Smooth muscle cell (in vitro differentiated cells): ENCODE measurements at regions not wholly inside any gene's neighbourhood (a gene's known extent, or its start where the extent isn't known, plus 50 kb on each side); places are given as distances from the start of the nearest gene placed in this dataset.
"Not testable (repeated sequence)": the region's sequence is repeated elsewhere in the genome, so short reads cannot be mapped to it uniquely, and the experiment has no call there.

Experiments
- DNase-seq: peaks from one replicate; lab custom pipeline; 2025; ENCODE audit not compliant: unreplicated experiment; lab: John Stamatoyannopoulos, UW
- H2AFZ ChIP-seq: fragments of 200-600 bp; sonication (generic); 2 replicates; pipeline ENCODE4 v1.6.0; 2016; ENCODE audit warnings: antibody characterized with exemption, low read depth, mild to moderate bottlenecking
- H3F3A ChIP-seq: fragments of 200-600 bp; sonication (generic); 2 replicates; pipeline ENCODE4 v1.6.0; 2017; ENCODE audit warnings: antibody characterized with exemption, low read depth
- H3K27ac ChIP-seq: fragments of 200-600 bp; sonication (generic); 2 replicates; pipeline ENCODE4 v1.5.1; 2016; ENCODE audit warnings: low read depth, mild to moderate bottlenecking
- H3K27me3 ChIP-seq: fragments of 200-600 bp; sonication (generic); 2 replicates; pipeline ENCODE4 v1.6.1; 2016; ENCODE audit warnings: low read depth, mild to moderate bottlenecking
- H3K36me3 ChIP-seq: fragments of 200-600 bp; sonication (generic); 2 replicates; pipeline ENCODE4 v1.5.1; 2016; ENCODE audit warnings: low read depth
- H3K4me1 ChIP-seq: fragments of 200-600 bp; sonication (generic); 2 replicates; pipeline ENCODE4 v1.5.1; 2016; ENCODE audit warnings: low read depth
- H3K4me2 ChIP-seq: fragments of 200-600 bp; sonication (generic); 2 replicates; pipeline ENCODE4 v1.6.0; 2016; ENCODE audit warnings: mild to moderate bottlenecking
- H3K4me3 ChIP-seq: fragments of 200-600 bp; sonication (generic); 2 replicates; pipeline ENCODE4 v1.5.1; 2016; ENCODE audit warnings: mild to moderate bottlenecking
- H3K79me2 ChIP-seq: fragments of 200-600 bp; sonication (generic); 2 replicates; pipeline ENCODE4 v1.6.0; 2016; ENCODE audit warnings: low read depth, mild to moderate bottlenecking
- H3K9ac ChIP-seq: fragments of 200-600 bp; sonication (generic); 2 replicates; pipeline ENCODE4 v1.6.0; 2016; ENCODE audit warnings: low read depth
- H3K9me3 ChIP-seq: fragments of 200-600 bp; sonication (generic); replicated peaks from 2 replicates; pipeline ENCODE4 v1.5.1; 2016; ENCODE audit warnings: low read depth
- H4K20me1 ChIP-seq: fragments of 200-600 bp; sonication (generic); 2 replicates; pipeline ENCODE4 v1.6.0; 2016; ENCODE audit warnings: low read depth
- WGBS: methylation state at CpG from one replicate; pipeline ENCODE4 v1.1.7; 2016; ENCODE audit warnings: low lambda C conversion rate; 5-methylcytosine and 5-hydroxymethylcytosine counted together
- TF ChIP-seq, protein P1 (sequence below): fragments of 200-600 bp; sonication (generic); IDR thresholded peaks from 2 replicates; pipeline ENCODE4 v1.5.1; 2017; ENCODE audit warnings: borderline replicate concordance, mild to moderate bottlenecking, antibody characterized with exemption; ENCODE audit not compliant: insufficient read depth, poor library complexity, severe bottlenecking

DNA sequence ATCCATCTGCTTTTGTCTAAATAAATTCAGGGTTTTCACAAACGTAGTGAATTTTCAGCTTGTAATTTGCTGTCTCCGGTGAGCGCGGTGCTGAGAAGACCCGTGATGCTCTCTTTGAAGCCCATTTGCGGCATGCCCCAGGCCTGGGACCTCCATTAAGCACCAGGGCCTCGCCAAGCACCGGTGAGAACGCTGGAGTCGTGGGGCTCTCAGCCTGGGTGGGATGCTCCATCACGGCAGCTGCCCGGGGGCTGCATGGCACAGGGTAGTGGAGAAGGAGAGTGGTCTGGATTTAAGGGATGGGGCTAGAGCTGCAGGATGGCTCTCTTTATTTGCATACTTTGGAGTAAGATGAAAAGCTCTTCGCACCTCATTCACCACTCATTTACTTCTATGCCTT lies 248.7 kb downstream of the ABCC12 start:
- Histone ChIP-seq H4K20me1 (no peaks in the 10 kb centered on the region), H3K27me3 (no peaks in the 10 kb centered on the region), H3K9ac (no peak overlapping the region), H3K36me3 (no peaks in the 10 kb centered on the region), H3K4me2 (no peak overlapping the region), H2AFZ (no peak overlapping the region), H3F3A (no peaks in the 10 kb centered on the region), H3K27ac (no peak overlapping the region), H3K4me3 (no peak overlapping the region), H3K4me1 (no peaks in the 10 kb centered on the region), H3K79me2 (no peaks in the 10 kb centered on the region), H3K9me3 (no peaks in the 10 kb centered on the region)
- DNase-seq, result no peak
- 85% methylated on average over 13 of the region's 13 CpGs for WGBS
- TF ChIP-seq, protein P1, sequence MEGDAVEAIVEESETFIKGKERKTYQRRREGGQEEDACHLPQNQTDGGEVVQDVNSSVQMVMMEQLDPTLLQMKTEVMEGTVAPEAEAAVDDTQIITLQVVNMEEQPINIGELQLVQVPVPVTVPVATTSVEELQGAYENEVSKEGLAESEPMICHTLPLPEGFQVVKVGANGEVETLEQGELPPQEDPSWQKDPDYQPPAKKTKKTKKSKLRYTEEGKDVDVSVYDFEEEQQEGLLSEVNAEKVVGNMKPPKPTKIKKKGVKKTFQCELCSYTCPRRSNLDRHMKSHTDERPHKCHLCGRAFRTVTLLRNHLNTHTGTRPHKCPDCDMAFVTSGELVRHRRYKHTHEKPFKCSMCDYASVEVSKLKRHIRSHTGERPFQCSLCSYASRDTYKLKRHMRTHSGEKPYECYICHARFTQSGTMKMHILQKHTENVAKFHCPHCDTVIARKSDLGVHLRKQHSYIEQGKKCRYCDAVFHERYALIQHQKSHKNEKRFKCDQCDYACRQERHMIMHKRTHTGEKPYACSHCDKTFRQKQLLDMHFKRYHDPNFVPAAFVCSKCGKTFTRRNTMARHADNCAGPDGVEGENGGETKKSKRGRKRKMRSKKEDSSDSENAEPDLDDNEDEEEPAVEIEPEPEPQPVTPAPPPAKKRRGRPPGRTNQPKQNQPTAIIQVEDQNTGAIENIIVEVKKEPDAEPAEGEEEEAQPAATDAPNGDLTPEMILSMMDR, result no peak

DNA sequence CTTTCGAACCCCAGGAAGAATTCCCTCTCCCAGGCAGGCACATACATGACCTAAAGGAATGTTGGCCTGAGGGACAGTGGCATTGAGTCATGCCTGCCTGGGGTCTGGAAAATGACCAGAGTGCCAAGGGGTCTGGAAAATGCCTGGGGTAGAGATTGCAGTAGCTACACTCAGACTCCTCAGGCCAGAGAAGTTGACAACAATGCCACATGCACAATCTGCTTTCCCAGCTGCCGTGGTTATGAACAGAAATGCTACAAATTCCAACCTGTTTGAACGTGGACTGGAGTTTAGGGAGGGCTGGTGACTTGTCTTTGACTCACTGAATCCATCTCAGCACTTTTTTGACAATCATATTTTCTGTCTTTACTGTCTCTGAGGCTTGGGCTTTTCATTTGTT lies 250.0 kb downstream of the ABCC12 start:
- Histone ChIP-seq H3K4me2 (no peak overlapping the region), H2AFZ (no peak overlapping the region), H3F3A (no peaks in the 10 kb centered on the region), H3K27ac (peak overlapping the region; percentile 51), H3K4me1 (no peaks in the 10 kb centered on the region), H3K4me3 (no peak overlapping the region), H3K36me3 (no peaks in the 10 kb centered on the region), H4K20me1 (no peaks in the 10 kb centered on the region), H3K27me3 (no peaks in the 10 kb centered on the region), H3K79me2 (no peaks in the 10 kb centered on the region), H3K9me3 (no peaks in the 10 kb centered on the region), H3K9ac (no peak overlapping the region)
- 21% methylated on average over 3 of the region's 3 CpGs for WGBS
- no peak for DNase-seq
- TF ChIP-seq, protein P1, result no peak

DNA sequence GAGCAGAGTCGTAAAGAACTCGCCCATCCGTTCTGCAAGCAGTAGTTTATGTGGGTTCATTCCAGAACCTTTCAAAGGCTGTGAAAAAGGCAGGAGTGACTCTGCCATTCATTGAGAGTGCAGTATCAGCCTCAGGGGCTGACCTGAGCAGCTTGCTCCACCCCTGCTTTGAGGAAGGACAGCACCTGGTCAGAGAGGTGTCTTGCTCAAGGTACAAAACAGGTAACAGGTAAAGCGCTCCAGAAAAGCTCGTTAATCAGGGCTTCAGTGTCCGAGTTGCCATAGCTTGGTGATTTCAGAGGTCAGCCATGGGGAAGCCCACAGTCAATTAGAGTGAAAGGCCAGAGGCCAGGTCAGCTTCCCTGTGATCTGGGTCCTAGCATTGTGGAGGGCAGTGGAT lies 251.1 kb downstream of the ABCC12 start:
- no peak overlapping the region for H3K4me3 ChIP-seq
- H3K9me3 ChIP-seq, result no peaks in the 10 kb centered on the region
- H3K27ac ChIP-seq, result no peak overlapping the region
- DNase-seq, result no peak
- H2AFZ ChIP-seq, result no peak overlapping the region
- no peaks in the 10 kb centered on the region for H3K4me1 ChIP-seq
- H3K9ac ChIP-seq, result no peak overlapping the region
- no peaks in the 10 kb centered on the region for H3F3A ChIP-seq
- WGBS, result 70% methylated on average over 6 of the region's 6 CpGs
- H3K36me3 ChIP-seq, result no peaks in the 10 kb centered on the region
- TF ChIP-seq, protein P1, result no peak
- no peaks in the 10 kb centered on the region for H3K79me2 ChIP-seq
- no peaks in the 10 kb centered on the region for H3K27me3 ChIP-seq
- no peaks in the 10 kb centered on the region for H4K20me1 ChIP-seq
- H3K4me2 ChIP-seq, result no peak overlapping the region

DNA sequence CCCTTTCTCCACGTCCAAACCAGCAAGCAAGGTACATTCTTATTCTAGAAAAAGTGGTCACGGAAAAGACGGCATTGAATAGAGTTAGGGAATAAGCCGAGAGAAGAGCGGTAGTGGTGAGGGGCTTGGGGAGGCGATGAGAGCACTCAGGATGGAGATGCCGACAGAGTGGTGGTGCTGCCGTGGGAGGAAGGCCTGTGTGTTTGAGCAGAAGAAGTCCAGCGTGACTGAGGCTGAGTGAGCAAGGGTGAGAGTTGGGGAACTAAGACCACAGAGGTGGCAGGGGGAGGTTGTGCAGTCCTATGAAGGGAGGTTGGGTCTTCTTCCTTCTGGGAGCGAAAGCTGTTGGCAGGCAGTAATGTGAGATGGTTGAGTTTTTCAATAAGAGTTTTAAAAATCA lies 252.3 kb downstream of the ABCC12 start:
- H2AFZ ChIP-seq, result no peak overlapping the region
- no peak for DNase-seq
- no peak overlapping the region for H3K27ac ChIP-seq
- H3K4me1 ChIP-seq, result no peaks in the 10 kb centered on the region
- no peaks in the 10 kb centered on the region for H4K20me1 ChIP-seq
- no peak overlapping the region for H3K9ac ChIP-seq
- H3K4me2 ChIP-seq, result no peak overlapping the region
- H3K36me3 ChIP-seq, result no peaks in the 10 kb centered on the region
- H3K4me3 ChIP-seq, result no peak overlapping the region
- H3K9me3 ChIP-seq, result no peaks in the 10 kb centered on the region
- no peaks in the 10 kb centered on the region for H3F3A ChIP-seq
- no peaks in the 10 kb centered on the region for H3K27me3 ChIP-seq
- WGBS, result 92% methylated on average over 10 of the region's 10 CpGs
- TF ChIP-seq, protein P1, result no peak
- no peaks in the 10 kb centered on the region for H3K79me2 ChIP-seq

DNA sequence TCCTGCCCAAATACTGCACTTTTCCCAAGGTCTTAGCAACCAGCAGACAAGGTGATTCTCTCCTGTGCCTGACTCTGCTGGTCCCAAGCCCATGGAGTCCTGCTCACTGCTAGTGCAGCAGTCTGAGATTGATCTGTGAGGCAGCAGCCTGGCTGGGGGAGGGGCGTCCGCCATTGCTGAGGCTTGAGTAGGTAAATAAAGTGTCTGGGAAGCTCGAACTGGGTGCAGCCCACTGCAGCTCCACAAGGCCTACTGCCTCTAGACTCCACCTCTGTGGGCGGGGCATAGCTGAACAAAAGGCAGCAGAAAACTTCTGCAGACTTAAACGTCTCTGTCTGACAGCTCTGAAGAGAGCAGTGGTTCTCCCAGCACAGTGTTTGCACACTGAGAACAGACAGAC lies 258.7 kb downstream of the ABCC12 start:
- WGBS, result 61% methylated on average over 5 of the region's 5 CpGs
- H3K27ac ChIP-seq, H3K4me3 ChIP-seq, H2AFZ ChIP-seq, H3K4me2 ChIP-seq, DNase-seq, H3K27me3 ChIP-seq, H3K4me1 ChIP-seq, H4K20me1 ChIP-seq, H3K36me3 ChIP-seq, H3K79me2 ChIP-seq, H3K9me3 ChIP-seq, H3F3A ChIP-seq, H3K9ac ChIP-seq: not testable (repeated sequence)
